ENCODE measurements at regions not wholly inside any gene's neighbourhood (a gene's known extent, or its start where the extent isn't known, plus 50 kb on each side); places are given as distances from the start of the nearest gene placed in this dataset.

DNA sequence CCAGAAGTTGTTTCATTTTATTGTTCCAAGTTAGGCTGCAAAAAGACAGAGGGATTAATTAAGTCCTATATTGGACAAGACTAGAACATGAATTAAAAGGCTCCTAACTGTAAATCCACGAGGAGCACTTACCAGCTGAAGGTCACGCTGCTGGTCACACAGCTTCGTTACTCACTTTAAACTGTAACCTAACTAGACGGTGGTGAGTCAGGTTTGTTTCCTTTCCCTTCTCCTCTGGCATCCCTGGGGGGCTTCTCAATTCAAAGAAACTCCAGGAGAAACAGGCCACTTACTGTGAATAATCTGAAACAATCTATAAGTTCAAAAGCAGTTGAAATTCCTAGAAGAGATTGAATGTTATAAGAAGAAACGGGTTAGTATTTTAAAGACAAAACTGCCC lies 331.4 kb downstream of the BCAT1 start:
- DNase-seq: no peak
- H3K27me3 ChIP-seq: no peaks in the 10 kb centered on the region
- no peaks in the 10 kb centered on the region for H3K36me3 ChIP-seq
- no peak overlapping the region for H3K4me3 ChIP-seq
- H3K9me3 ChIP-seq: no peaks in the 10 kb centered on the region
- H3K27ac ChIP-seq: no peak overlapping the region
- TF ChIP-seq POLR2A (IDR thresholded peaks at IDR 0.05): no peak
- TF ChIP-seq, protein P1, sequence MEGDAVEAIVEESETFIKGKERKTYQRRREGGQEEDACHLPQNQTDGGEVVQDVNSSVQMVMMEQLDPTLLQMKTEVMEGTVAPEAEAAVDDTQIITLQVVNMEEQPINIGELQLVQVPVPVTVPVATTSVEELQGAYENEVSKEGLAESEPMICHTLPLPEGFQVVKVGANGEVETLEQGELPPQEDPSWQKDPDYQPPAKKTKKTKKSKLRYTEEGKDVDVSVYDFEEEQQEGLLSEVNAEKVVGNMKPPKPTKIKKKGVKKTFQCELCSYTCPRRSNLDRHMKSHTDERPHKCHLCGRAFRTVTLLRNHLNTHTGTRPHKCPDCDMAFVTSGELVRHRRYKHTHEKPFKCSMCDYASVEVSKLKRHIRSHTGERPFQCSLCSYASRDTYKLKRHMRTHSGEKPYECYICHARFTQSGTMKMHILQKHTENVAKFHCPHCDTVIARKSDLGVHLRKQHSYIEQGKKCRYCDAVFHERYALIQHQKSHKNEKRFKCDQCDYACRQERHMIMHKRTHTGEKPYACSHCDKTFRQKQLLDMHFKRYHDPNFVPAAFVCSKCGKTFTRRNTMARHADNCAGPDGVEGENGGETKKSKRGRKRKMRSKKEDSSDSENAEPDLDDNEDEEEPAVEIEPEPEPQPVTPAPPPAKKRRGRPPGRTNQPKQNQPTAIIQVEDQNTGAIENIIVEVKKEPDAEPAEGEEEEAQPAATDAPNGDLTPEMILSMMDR (IDR thresholded peaks at IDR 0.05): no peak
- no peaks in the 10 kb centered on the region for H3K4me1 ChIP-seq

DNA sequence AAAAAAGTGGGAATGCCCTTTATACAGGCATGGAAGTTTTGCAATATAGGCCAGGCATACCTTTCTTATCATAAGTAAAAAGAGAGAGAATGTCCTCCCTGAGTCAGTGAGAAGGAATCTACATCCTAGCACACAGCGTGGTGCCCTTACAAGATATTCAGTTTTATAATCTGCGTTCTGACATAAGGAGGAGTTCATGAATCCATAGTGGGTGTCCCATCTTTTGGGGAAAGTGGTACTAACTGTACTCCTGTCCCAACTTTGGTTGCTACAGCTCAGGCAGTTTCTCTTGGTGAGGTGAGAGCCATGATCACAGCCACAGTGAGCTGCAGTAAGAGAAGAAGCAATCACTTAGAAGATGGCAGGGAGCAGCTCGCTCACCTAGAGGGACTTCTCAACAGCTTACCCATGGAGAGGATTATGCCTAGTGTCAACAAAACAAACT lies 332.9 kb downstream of the BCAT1 start:
- H3K9me3 ChIP-seq: no peaks in the 10 kb centered on the region

DNA sequence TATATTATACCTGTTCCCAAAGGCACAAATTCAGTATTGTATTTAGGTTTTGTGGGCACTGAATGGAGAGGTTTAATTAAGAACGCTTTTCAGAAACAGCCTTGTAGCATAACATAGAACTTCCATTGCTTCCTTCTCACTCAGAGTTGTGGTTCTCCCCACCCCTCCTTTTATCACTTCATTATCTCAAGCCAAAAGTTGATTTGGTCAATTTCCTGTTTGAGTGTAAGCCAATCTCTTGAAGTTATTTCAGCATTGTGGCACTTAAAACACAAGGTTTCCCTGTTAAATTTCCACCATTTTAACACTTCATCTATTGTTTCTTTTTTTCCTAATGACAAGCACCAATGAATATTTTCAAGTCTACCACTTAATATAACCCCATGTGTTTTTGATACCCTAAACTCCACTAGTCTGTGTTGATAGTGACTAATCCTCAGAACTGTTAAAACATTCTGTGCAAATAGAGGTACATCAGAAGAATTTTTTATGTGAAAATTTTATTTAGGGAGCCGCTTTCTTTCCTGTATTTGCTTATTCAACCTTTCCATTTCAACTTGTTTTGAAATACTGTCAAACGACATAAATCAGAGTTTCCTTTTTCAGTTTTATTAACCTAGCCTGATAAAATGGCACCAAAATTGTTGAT lies 340.1 kb downstream of the BCAT1 start:
- Histone ChIP-seq H3K4me3 (no peak overlapping the region), H3K27ac (no peak overlapping the region), H3K36me3 (no peaks in the 10 kb centered on the region), H3K27me3 (no peaks in the 10 kb centered on the region), H3K4me1 (no peaks in the 10 kb centered on the region), H3K9me3 (no peaks in the 10 kb centered on the region)
- TF ChIP-seq POLR2A (IDR thresholded peaks at IDR 0.05): no peak
- TF ChIP-seq, protein P1 (IDR thresholded peaks at IDR 0.05): no peak
- DNase-seq: no peak

More for the DNA sequence above, 332.9 kb downstream of the BCAT1 start:
- Histone ChIP-seq H3K27ac (no peak overlapping the region), H3K36me3 (no peaks in the 10 kb centered on the region), H3K4me3 (no peak overlapping the region), H3K4me1 (no peaks in the 10 kb centered on the region), H3K27me3 (no peaks in the 10 kb centered on the region)
- no peak for DNase-seq
- TF ChIP-seq POLR2A (IDR thresholded peaks at IDR 0.05): no peak
- TF ChIP-seq, protein P1 (IDR thresholded peaks at IDR 0.05): no peak

DNA sequence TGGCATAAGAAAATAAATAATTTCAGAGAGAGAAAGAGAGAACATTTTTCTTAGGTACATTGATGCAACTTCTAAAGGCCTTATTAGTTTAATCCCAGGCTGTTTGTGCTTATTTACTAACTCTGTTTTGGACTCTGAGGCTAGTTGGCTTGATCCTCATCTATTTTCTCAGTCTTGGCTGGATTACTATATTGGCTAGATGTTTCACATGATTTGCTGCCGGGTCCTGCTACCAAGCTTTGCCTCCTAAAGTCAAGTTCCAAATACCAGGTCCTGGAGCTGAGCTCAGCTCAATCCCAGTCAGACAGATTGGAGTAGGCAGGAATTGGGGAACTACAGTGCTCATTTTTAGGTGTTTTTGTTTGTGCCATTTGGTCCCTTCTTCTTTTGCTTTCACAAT lies 340.8 kb downstream of the BCAT1 start:
- H3K27ac ChIP-seq: no peak overlapping the region
- no peaks in the 10 kb centered on the region for H3K36me3 ChIP-seq
- H3K4me3 ChIP-seq: no peak overlapping the region
- H3K4me1 ChIP-seq: no peaks in the 10 kb centered on the region
- no peaks in the 10 kb centered on the region for H3K9me3 ChIP-seq
- no peak for TF ChIP-seq POLR2A (IDR thresholded peaks at IDR 0.05)
- TF ChIP-seq, protein P1 (IDR thresholded peaks at IDR 0.05): no peak
- DNase-seq: no peak
- H3K27me3 ChIP-seq: no peaks in the 10 kb centered on the region

DNA sequence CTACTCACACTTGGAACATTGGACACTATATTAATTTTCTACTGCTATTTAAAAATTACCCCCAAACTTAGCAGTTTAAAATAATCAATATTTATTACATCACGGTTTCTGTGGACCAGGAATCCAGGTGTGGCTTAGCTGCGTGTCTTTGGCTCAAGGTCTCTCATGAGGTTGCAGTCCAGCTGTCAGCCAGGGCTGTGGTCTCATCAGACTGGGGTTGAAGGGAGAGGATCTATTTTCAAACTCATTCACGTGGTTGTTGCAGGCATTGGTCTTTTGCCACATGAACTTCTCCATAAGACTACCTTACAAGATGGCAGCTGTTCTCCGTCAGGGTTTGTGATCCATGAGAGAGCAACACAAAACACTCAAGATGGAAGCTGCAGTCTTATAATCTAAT lies 343.0 kb downstream of the BCAT1 start:
- no peaks in the 10 kb centered on the region for H3K36me3 ChIP-seq
- H3K27me3 ChIP-seq: no peaks in the 10 kb centered on the region
- H3K4me3 ChIP-seq: no peak overlapping the region
- TF ChIP-seq POLR2A (IDR thresholded peaks at IDR 0.05): no peak
- TF ChIP-seq, protein P1 (IDR thresholded peaks at IDR 0.05): no peak
- no peak for DNase-seq
- no peaks in the 10 kb centered on the region for H3K9me3 ChIP-seq
- no peak overlapping the region for H3K27ac ChIP-seq
- H3K4me1 ChIP-seq: no peaks in the 10 kb centered on the region

DNA sequence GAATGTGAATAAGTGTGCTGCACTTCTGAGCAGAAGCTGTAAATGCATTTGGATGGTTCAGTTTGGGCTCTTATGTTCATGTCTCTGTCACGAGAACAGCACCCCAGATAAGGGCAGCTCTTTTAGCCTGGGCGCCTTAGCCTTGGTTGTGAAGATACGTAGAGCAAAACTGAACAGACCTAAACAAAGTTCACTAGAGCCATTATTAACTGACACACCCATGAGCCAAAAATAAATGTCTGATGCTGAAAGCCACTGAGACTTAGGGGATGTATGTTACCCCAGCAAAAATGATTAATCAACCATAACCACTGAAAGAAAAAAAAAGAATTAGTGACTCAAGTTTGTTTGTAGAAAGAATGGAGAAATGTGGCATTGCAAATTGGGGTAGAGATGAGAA lies 343.4 kb downstream of the BCAT1 start:
- no peak for TF ChIP-seq POLR2A (IDR thresholded peaks at IDR 0.05)
- TF ChIP-seq, protein P1 (IDR thresholded peaks at IDR 0.05): no peak
- H3K9me3 ChIP-seq: no peaks in the 10 kb centered on the region
- no peak for DNase-seq

More for the DNA sequence above, 343.4 kb downstream of the BCAT1 start:
- Histone ChIP-seq H3K4me3 (no peak overlapping the region), H3K4me1 (no peaks in the 10 kb centered on the region), H3K27me3 (no peaks in the 10 kb centered on the region), H3K36me3 (no peaks in the 10 kb centered on the region), H3K27ac (no peak overlapping the region)
